ES-I3 (cell line): ENCODE measurements at regions not wholly inside any gene's neighbourhood (a gene's known extent, or its start where the extent isn't known, plus 50 kb on each side); places are given as distances from the start of the nearest gene placed in this dataset.
A peak's percentile ranks its signal among the peaks of the same experiment; 100 is the strongest.

Experiments used
- H3K36me3 ChIP-seq: 2 replicates; pipeline ENCODE4 v1.6.1; 2013; ENCODE audit warnings: mild to moderate bottlenecking, low read length, control low read depth, moderate library complexity; ENCODE audit not compliant: insufficient read depth
- H3K4me1 ChIP-seq: 2 replicates; pipeline ENCODE4 v1.6.1; 2013; ENCODE audit warnings: mild to moderate bottlenecking, control low read depth, low read length; ENCODE audit not compliant: insufficient read depth
- H3K9ac ChIP-seq: 2 replicates; pipeline ENCODE4 v1.6.1; 2013; ENCODE audit warnings: low read depth, mild to moderate bottlenecking, low read length, moderate library complexity
- H3K9me3 ChIP-seq: 2 replicates; pipeline ENCODE4 v1.6.1; 2013; ENCODE audit warnings: mild to moderate bottlenecking, low read length, moderate library complexity; ENCODE audit not compliant: control insufficient read depth, insufficient read depth

- Histone ChIP-seq H3K9me3 (peaks cover 6% of the 10 kb centered on the region; the same call in 1 of the 2 replicates), H3K4me1 (no peaks in the 10 kb centered on the region), H3K9ac (no peak overlapping the region), H3K36me3 (no peaks in the 10 kb centered on the region)
Measured at GRCh38 chr15:29970402-29970695, 112.4 kb upstream of the GOLGA8J start.

- H3K9ac ChIP-seq = no peak overlapping the region
- H3K4me1 ChIP-seq = no peaks in the 10 kb centered on the region
- H3K9me3 ChIP-seq = peaks cover 6% of the 10 kb centered on the region; the same call in 1 of the 2 replicates
- no peaks in the 10 kb centered on the region for H3K36me3 ChIP-seq
Measured at GRCh38 chr15:29969562-29970401, 113.0 kb upstream of the GOLGA8J start.

GRCh38 chr15:29968895-29969561, 113.7 kb upstream of the GOLGA8J start:
- peak overlapping the region; percentile 56; the same call in 1 of the 2 replicates for H3K9ac ChIP-seq
- H3K9me3 ChIP-seq = peaks cover 6% of the 10 kb centered on the region; the same call in 1 of the 2 replicates
- H3K36me3 ChIP-seq = no peaks in the 10 kb centered on the region
- H3K4me1 ChIP-seq = no peaks in the 10 kb centered on the region

- no peaks in the 10 kb centered on the region for H3K36me3 ChIP-seq
- peaks cover 6% of the 10 kb centered on the region; the same call in 1 of the 2 replicates for H3K9me3 ChIP-seq
- H3K4me1 ChIP-seq = no peaks in the 10 kb centered on the region
- peak overlapping the region; percentile 56; the same call in 1 of the 2 replicates for H3K9ac ChIP-seq
Measured at GRCh38 chr15:29968099-29968894, 114.5 kb upstream of the GOLGA8J start.

- no peak overlapping the region for H3K9ac ChIP-seq
- no peaks in the 10 kb centered on the region for H3K36me3 ChIP-seq
- no peaks in the 10 kb centered on the region for H3K9me3 ChIP-seq
- H3K4me1 ChIP-seq = peaks cover 11% of the 10 kb centered on the region
Measured at GRCh38 chr15:29962407-29962806, 120.3 kb upstream of the GOLGA8J start.

GRCh38 chr15:29959384-29960137, 123.2 kb upstream of the GOLGA8J start:
- no peaks in the 10 kb centered on the region for H3K36me3 ChIP-seq
- peaks cover 11% of the 10 kb centered on the region for H3K4me1 ChIP-seq
- no peak overlapping the region for H3K9ac ChIP-seq
- no peaks in the 10 kb centered on the region for H3K9me3 ChIP-seq

- H3K9ac ChIP-seq = no peak overlapping the region
- no peaks in the 10 kb centered on the region for H3K4me1 ChIP-seq
- no peaks in the 10 kb centered on the region for H3K9me3 ChIP-seq
- H3K36me3 ChIP-seq = no peaks in the 10 kb centered on the region
Measured at GRCh38 chr15:29952225-29952624, 130.0 kb upstream of the TJP1 start.

- no peak overlapping the region for H3K9ac ChIP-seq
- H3K4me1 ChIP-seq = no peaks in the 10 kb centered on the region
- H3K9me3 ChIP-seq = no peaks in the 10 kb centered on the region
- H3K36me3 ChIP-seq = no peaks in the 10 kb centered on the region
Measured at GRCh38 chr15:29945943-29946596, 123.8 kb upstream of the TJP1 start.

GRCh38 chr15:29944925-29945324, 122.7 kb upstream of the TJP1 start:
- no peaks in the 10 kb centered on the region for H3K36me3 ChIP-seq
- no peak overlapping the region for H3K9ac ChIP-seq
- H3K4me1 ChIP-seq = no peaks in the 10 kb centered on the region
- no peaks in the 10 kb centered on the region for H3K9me3 ChIP-seq

GRCh38 chr15:29942548-29942947, 120.3 kb upstream of the TJP1 start:
- Histone ChIP-seq H3K9ac (no peak overlapping the region), H3K4me1 (peaks cover 9% of the 10 kb centered on the region), H3K9me3 (no peaks in the 10 kb centered on the region), H3K36me3 (no peaks in the 10 kb centered on the region)

GRCh38 chr15:29942143-29942542, 119.9 kb upstream of the TJP1 start:
- H3K36me3 ChIP-seq = no peaks in the 10 kb centered on the region
- H3K9me3 ChIP-seq = no peaks in the 10 kb centered on the region
- peaks cover 11% of the 10 kb centered on the region for H3K4me1 ChIP-seq
- no peak overlapping the region for H3K9ac ChIP-seq

- Histone ChIP-seq H3K36me3 (no peaks in the 10 kb centered on the region), H3K4me1 (peaks cover 21% of the 10 kb centered on the region), H3K9ac (no peak overlapping the region), H3K9me3 (no peaks in the 10 kb centered on the region)
Measured at GRCh38 chr15:29939404-29939803, 117.1 kb upstream of the TJP1 start.

GRCh38 chr15:29938361-29939335, 116.4 kb upstream of the TJP1 start:
- no peak overlapping the region for H3K9ac ChIP-seq
- no peaks in the 10 kb centered on the region for H3K36me3 ChIP-seq
- H3K4me1 ChIP-seq = peaks cover 21% of the 10 kb centered on the region
- no peaks in the 10 kb centered on the region for H3K9me3 ChIP-seq
